GM21529 (cell line): ENCODE measurements at regions not wholly inside any gene's neighbourhood (a gene's known extent, or its start where the extent isn't known, plus 50 kb on each side); places are given as distances from the start of the nearest gene placed in this dataset.
A peak's percentile ranks its signal among the peaks of the same experiment; 100 is the strongest.

Experiments
- ATAC-seq: cut with Tn5 transposase; IDR thresholded peaks from one replicate; pipeline ENCODE4 v1.9.1; 2021; ENCODE audit not compliant: unreplicated experiment

GRCh38 chr5:82381591-82381990 lies 103.4 kb upstream of the RPS23 start:
- no peak for ATAC-seq

- ATAC-seq = no peak
These were observed 98.2 kb upstream of the RPS23 start for GRCh38 chr5:82376307-82376706.

GRCh38 chr5:82375488-82376244 lies 97.5 kb upstream of the RPS23 start:
- ATAC-seq = no peak

GRCh38 chr5:82374637-82375036 lies 96.5 kb upstream of the RPS23 start:
- ATAC-seq = peak; percentile 58

- no peak for ATAC-seq
These were observed 89.8 kb upstream of the RPS23 start for GRCh38 chr5:82367930-82368329.

- ATAC-seq = no peak
These were observed 87.6 kb upstream of the RPS23 start for GRCh38 chr5:82365744-82366228.

- no peak for ATAC-seq
These were observed 86.9 kb upstream of the RPS23 start for GRCh38 chr5:82365026-82365425.

GRCh38 chr5:82364497-82364896 lies 86.3 kb upstream of the RPS23 start:
- no peak for ATAC-seq

- ATAC-seq = no peak
These were observed 85.4 kb upstream of the RPS23 start for GRCh38 chr5:82363524-82363923.

GRCh38 chr5:82362636-82363035 lies 84.5 kb upstream of the RPS23 start:
- ATAC-seq = no peak

- no peak for ATAC-seq
These were observed 81.9 kb upstream of the RPS23 start for GRCh38 chr5:82360022-82360421.

GRCh38 chr5:82359272-82359671 lies 81.1 kb upstream of the RPS23 start:
- ATAC-seq = no peak

GRCh38 chr5:82358457-82358856 lies 80.3 kb upstream of the RPS23 start:
- ATAC-seq = no peak

- peak; percentile 56 for ATAC-seq
These were observed 78.9 kb upstream of the RPS23 start for GRCh38 chr5:82356808-82357671.

GRCh38 chr5:82356021-82356420 lies 77.9 kb upstream of the RPS23 start:
- ATAC-seq = no peak

GRCh38 chr5:82355496-82355895 lies 77.3 kb upstream of the RPS23 start:
- no peak for ATAC-seq

GRCh38 chr5:82355053-82355452 lies 76.9 kb upstream of the RPS23 start:
- no peak for ATAC-seq

- ATAC-seq = no peak
These were observed 76.4 kb upstream of the RPS23 start for GRCh38 chr5:82354543-82354942.

GRCh38 chr5:82353522-82353921 lies 75.4 kb upstream of the RPS23 start:
- ATAC-seq = no peak

GRCh38 chr5:82352146-82352791 lies 74.1 kb upstream of the RPS23 start:
- ATAC-seq = no peak

- peak; percentile 80 for ATAC-seq
These were observed 73.6 kb upstream of the RPS23 start for GRCh38 chr5:82351754-82352145.

GRCh38 chr5:82351297-82351696 lies 73.1 kb upstream of the RPS23 start:
- no peak for ATAC-seq
